ENCODE measurements at regions not wholly inside any gene's neighbourhood (a gene's known extent, or its start where the extent isn't known, plus 50 kb on each side); places are given as distances from the start of the nearest gene placed in this dataset.
"Not testable (repeated sequence)": the region's sequence is repeated elsewhere in the genome, so short reads cannot be mapped to it uniquely, and the experiment has no call there.

- TF ChIP-seq REST (IDR thresholded peaks at IDR 0.05; ENCODE audit: unreplicated experiment) (no peak), NANOG (IDR thresholded peaks at IDR 0.05; ENCODE audit: borderline replicate concordance) (no peak)
These were observed 430.4 kb downstream of the TFEC start (continued) for GRCh38 chr7:115600207-115600606.

DNA sequence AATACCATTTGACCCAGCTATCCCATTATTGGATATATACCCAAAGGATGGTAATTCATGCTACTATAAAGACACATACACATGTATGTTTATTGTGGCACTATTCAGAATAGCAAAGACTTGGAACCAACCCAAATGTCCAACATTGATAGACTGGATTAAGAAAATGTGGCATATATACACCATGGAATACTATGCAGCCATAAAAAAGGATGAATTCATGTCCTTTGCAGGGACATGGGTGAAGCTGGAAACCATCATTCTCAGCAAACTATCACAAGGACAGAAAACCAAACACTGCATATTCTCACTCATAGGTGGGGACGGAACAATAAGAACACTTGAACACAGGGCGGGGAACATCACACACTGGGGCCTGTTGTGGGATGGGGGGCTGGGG lies 431.4 kb downstream of the TFEC start:
- not testable (repeated sequence) for H3K4me3 ChIP-seq; H3K4me3 Mint-ChIP-seq; H3K27me3 Mint-ChIP-seq (ENCODE audit: insufficient read depth, low read depth, poor library complexity); DNase-seq (ENCODE audit: low spot score); H2AFZ ChIP-seq; H3K4me1 ChIP-seq (ENCODE audit: insufficient read depth); H3K79me2 ChIP-seq (replicated peaks; ENCODE audit: insufficient read depth); H3K27me3 ChIP-seq (ENCODE audit: insufficient read depth); ATAC-seq; H4K20me1 ChIP-seq (replicated peaks; ENCODE audit: insufficient read depth); H3K36me3 ChIP-seq (ENCODE audit: insufficient read depth); H3F3A ChIP-seq (replicated peaks; ENCODE audit: low read depth); H3K4me2 ChIP-seq; H3K27ac ChIP-seq (ENCODE audit: low read depth); H3K4me1 Mint-ChIP-seq; H3K27ac Mint-ChIP-seq
- H3K9me3 Mint-ChIP-seq: peaks cover 21% of the 10 kb centered on the region; the same call in 2 of the 3 replicates
- peaks cover 14% of the 10 kb centered on the region; the same call in 1 of the 2 replicates for H3K9me2 ChIP-seq (ENCODE audit: insufficient read depth)
- peaks cover 14% of the 10 kb centered on the region; the same call in 2 of the 3 replicates for H3K36me3 Mint-ChIP-seq (ENCODE audit: low read depth)

DNA sequence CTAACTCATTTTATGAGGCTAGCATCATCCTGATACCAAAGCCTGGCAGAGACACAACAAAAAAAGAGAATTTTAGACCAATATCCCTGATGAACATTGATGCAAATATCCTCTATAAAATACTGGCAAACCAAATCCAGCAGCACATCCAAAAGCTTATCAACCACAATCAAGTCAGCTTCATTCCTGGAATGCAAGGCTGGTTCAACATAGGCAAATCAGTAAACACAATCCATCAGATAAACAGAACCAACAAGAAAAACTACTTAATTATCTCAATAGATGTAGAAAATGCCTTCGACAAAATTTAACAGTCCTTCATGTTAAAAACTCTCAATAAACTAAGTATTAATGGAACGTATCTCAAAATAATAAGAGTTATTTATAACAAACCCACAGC lies 433.3 kb downstream of the TFEC start:
- H3K27ac ChIP-seq (ENCODE audit: low read depth); ATAC-seq; H3K27me3 Mint-ChIP-seq (ENCODE audit: insufficient read depth, low read depth, poor library complexity); H3K4me3 ChIP-seq; H3K27ac Mint-ChIP-seq; H3K4me2 ChIP-seq; H3K4me3 Mint-ChIP-seq; H3K27me3 ChIP-seq (ENCODE audit: insufficient read depth); H4K20me1 ChIP-seq (replicated peaks; ENCODE audit: insufficient read depth); H3K79me2 ChIP-seq (replicated peaks; ENCODE audit: insufficient read depth); H3K4me1 ChIP-seq (ENCODE audit: insufficient read depth); DNase-seq (ENCODE audit: low spot score); H3K4me1 Mint-ChIP-seq; H2AFZ ChIP-seq; H3F3A ChIP-seq (replicated peaks; ENCODE audit: low read depth); H3K36me3 ChIP-seq (ENCODE audit: insufficient read depth): not testable (repeated sequence)
- Mint-ChIP-seq H3K36me3 (ENCODE audit: low read depth) (peaks cover 14% of the 10 kb centered on the region; the same call in 2 of the 3 replicates), H3K9me3 (peaks cover 21% of the 10 kb centered on the region; the same call in 2 of the 3 replicates)
- H3K9me2 ChIP-seq (ENCODE audit: insufficient read depth): peaks cover 23% of the 10 kb centered on the region; the same call in 1 of the 2 replicates

- Histone ChIP-seq H3K27ac (ENCODE audit: low read depth) (no peak overlapping the region), H3K4me2 (no peak overlapping the region), H3K4me3 (no peak overlapping the region), H3K27me3 (ENCODE audit: insufficient read depth) (no peaks in the 10 kb centered on the region), H3F3A (replicated peaks; ENCODE audit: low read depth) (no peaks in the 10 kb centered on the region), H3K4me1 (ENCODE audit: insufficient read depth) (no peaks in the 10 kb centered on the region), H3K79me2 (replicated peaks; ENCODE audit: insufficient read depth) (no peaks in the 10 kb centered on the region), H2AFZ (no peak overlapping the region), H4K20me1 (replicated peaks; ENCODE audit: insufficient read depth) (no peaks in the 10 kb centered on the region), H3K9me2 (ENCODE audit: insufficient read depth) (peaks cover 18% of the 10 kb centered on the region; the same call in 1 of the 2 replicates), H3K36me3 (ENCODE audit: insufficient read depth) (no peaks in the 10 kb centered on the region)
- H3K36me3 Mint-ChIP-seq (ENCODE audit: low read depth): peaks cover 13% of the 10 kb centered on the region; the same call in 2 of the 3 replicates
- no peak overlapping the region for H3K27ac Mint-ChIP-seq
- H3K27me3 Mint-ChIP-seq (ENCODE audit: insufficient read depth, low read depth, poor library complexity): peaks cover 4% of the 10 kb centered on the region
- ATAC-seq (no peak), DNase-seq (ENCODE audit: low spot score) (no peak)
- no peak overlapping the region for H3K4me3 Mint-ChIP-seq
- H3K9me3 Mint-ChIP-seq: peaks cover 16% of the 10 kb centered on the region; the same call in 2 of the 3 replicates
- no peaks in the 10 kb centered on the region for H3K4me1 Mint-ChIP-seq
- TF ChIP-seq ETS1 (IDR thresholded peaks at IDR 0.05) (no peak), POLR2AphosphoS5 (IDR thresholded peaks at IDR 0.05; ENCODE audit: low read depth) (no peak), JUNB (IDR thresholded peaks at IDR 0.05; ENCODE audit: unreplicated experiment) (no peak), CREB1 (CRISPR knock-in tag; IDR thresholded peaks at IDR 0.05; ENCODE audit: low read depth) (no peak), EZH2phosphoT487 (IDR thresholded peaks at IDR 0.05; ENCODE audit: unreplicated experiment) (no peak)
These were observed 437.5 kb downstream of the TFEC start for GRCh38 chr7:115593111-115593510.
